ENCODE measurements at regions not wholly inside any gene's neighbourhood (a gene's known extent, or its start where the extent isn't known, plus 50 kb on each side); places are given as distances from the start of the nearest gene placed in this dataset.

- CTCF ChIA-PET: interaction anchor here (1.3 to 1.4 kb wide), 3 partner anchors 13 to 17 kb away, joined by 3 to 4 read pairs (median 3); no protein-coding TSS in a partner anchor
- no peak overlapping the region for H3K4me3 ChIP-seq
These were observed 586.9 kb downstream of the CCDC171 start for GRCh38 chr9:16139774-16140173.

GRCh38 chr9:16143310-16143709 is 590.5 kb downstream of the CCDC171 start:
- 74% methylated on average over 6 of the region's 7 CpGs for WGBS (ENCODE audit: missing lambda C conversion rate)
- TF ChIP-seq CBX8 (IDR thresholded peaks at IDR 0.05) (no peak), POLR2AphosphoS2 (conservative IDR thresholded peaks at IDR 0.05; ENCODE audit: low read length) (no peak), PHF8 (IDR thresholded peaks at IDR 0.05; ENCODE audit: borderline replicate concordance, low read depth) (no peak), SREBF2 (IDR thresholded peaks at IDR 0.05) (no peak), MYC (IDR thresholded peaks at IDR 0.05; ENCODE audit: borderline replicate concordance, low read length) (no peak), RFX5 (IDR thresholded peaks at IDR 0.05) (no peak)
- ChIA-PET POLR2A (no interaction called here), CTCF (interaction anchor here (1.1 to 2.0 kb wide), 2 partner anchors 9 to 11 kb away, joined by 6 to 8 read pairs; no protein-coding TSS in a partner anchor)
- Histone ChIP-seq H3K4me1 (peaks cover 15% of the 10 kb centered on the region), H3K9me3 (no peaks in the 10 kb centered on the region), H3K4me2 (no peak overlapping the region), H3K4me3 (no peak overlapping the region), H3K27ac (peak overlapping the region in 1 of 2 experiments; percentile 5; a peak in 1 of 6 replicates)
- FAIRE-seq: no peak
- no peak for ATAC-seq
- no peak for DNase-seq (ENCODE audit: low read depth in 1 of 2, low spot score in 1 of 2)

More at GRCh38 chr9:16139774-16140173, 586.9 kb downstream of the CCDC171 start:
- no peak for FAIRE-seq
- H3K4me1 ChIP-seq: peaks cover 15% of the 10 kb centered on the region
- WGBS (ENCODE audit: missing lambda C conversion rate): 90% methylated on average over 5 of the region's 5 CpGs
- peak overlapping the region; percentile 18 to 34; a peak in 3 of 6 replicates for H3K27ac ChIP-seq
- POLR2A ChIA-PET: no interaction called here
- TF ChIP-seq JUNB (IDR thresholded peaks at IDR 0.05): no peak
- TF ChIP-seq SMC3 (IDR thresholded peaks at IDR 0.05): no peak
- TF ChIP-seq JUN (IDR thresholded peaks at IDR 0.05): no peak
- TF ChIP-seq REST (IDR thresholded peaks at IDR 0.05): no peak
- TF ChIP-seq NPAS2 (CRISPR knock-in tag; IDR thresholded peaks at IDR 0.05; ENCODE audit: borderline replicate concordance): no peak
- no peak for TF ChIP-seq HEYL (CRISPR knock-in tag; IDR thresholded peaks at IDR 0.05)
- ATAC-seq: no peak
- no peak for DNase-seq (ENCODE audit: low read depth in 1 of 2, low spot score in 1 of 2)
- H3K9me3 ChIP-seq: no peaks in the 10 kb centered on the region
- H3K4me2 ChIP-seq: peak overlapping the region; percentile 49

GRCh38 chr9:16143947-16144890 is 591.4 kb downstream of the CCDC171 start:
- H3K4me1 ChIP-seq: peaks cover 8% of the 10 kb centered on the region
- ChIA-PET CTCF (interaction anchor here (1.1 to 3.5 kb wide), 4 partner anchors 10 to 11 kb away, joined by 5 to 14 read pairs (median 7); no protein-coding TSS in a partner anchor), POLR2A (no interaction called here)
- WGBS (ENCODE audit: missing lambda C conversion rate): 86% methylated on average over 13 of the region's 13 CpGs
- no peaks in the 10 kb centered on the region for H3K9me3 ChIP-seq
- no peak overlapping the region for H3K27ac ChIP-seq
- FAIRE-seq (no peak), DNase-seq (ENCODE audit: low read depth in 1 of 2, low spot score in 1 of 2) (no peak), ATAC-seq (no peak)
- no peak overlapping the region for H3K4me2 ChIP-seq
- no peak overlapping the region for H3K4me3 ChIP-seq
- TF ChIP-seq EHMT2 (IDR thresholded peaks at IDR 0.05; ENCODE audit: low read depth) (no peak), CHD2 (IDR thresholded peaks at IDR 0.05; ENCODE audit: low read length, partially characterized antibody) (no peak), MAX (IDR thresholded peaks at IDR 0.05) (no peak), RARB (CRISPR knock-in tag; IDR thresholded peaks at IDR 0.05) (no peak), MAFK (IDR thresholded peaks at IDR 0.05; ENCODE audit: partially characterized antibody) (no peak), PHF8 (IDR thresholded peaks at IDR 0.05; ENCODE audit: borderline replicate concordance, low read depth) (no peak), USF2 (IDR thresholded peaks at IDR 0.05) (no peak), RCOR1 (IDR thresholded peaks at IDR 0.05; ENCODE audit: low read depth, low read length) (no peak), MAZ (IDR thresholded peaks at IDR 0.05; ENCODE audit: borderline replicate concordance, low read depth, low read length) (no peak), NFE2L2 (conservative IDR thresholded peaks at IDR 0.05; ENCODE audit: low read length) (no peak), CTCF (IDR thresholded peaks at IDR 0.05) (no peak), ZNF302 (CRISPR knock-in tag; IDR thresholded peaks at IDR 0.05) (no peak), NR3C1 (IDR thresholded peaks at IDR 0.05) (no peak), GATA3 (IDR thresholded peaks at IDR 0.05; ENCODE audit: borderline replicate concordance) (no peak), RFX5 (IDR thresholded peaks at IDR 0.05) (no peak)
